ENCODE measurements at regions not wholly inside any gene's neighbourhood (a gene's known extent, or its start where the extent isn't known, plus 50 kb on each side); places are given as distances from the start of the nearest gene placed in this dataset.

DNA sequence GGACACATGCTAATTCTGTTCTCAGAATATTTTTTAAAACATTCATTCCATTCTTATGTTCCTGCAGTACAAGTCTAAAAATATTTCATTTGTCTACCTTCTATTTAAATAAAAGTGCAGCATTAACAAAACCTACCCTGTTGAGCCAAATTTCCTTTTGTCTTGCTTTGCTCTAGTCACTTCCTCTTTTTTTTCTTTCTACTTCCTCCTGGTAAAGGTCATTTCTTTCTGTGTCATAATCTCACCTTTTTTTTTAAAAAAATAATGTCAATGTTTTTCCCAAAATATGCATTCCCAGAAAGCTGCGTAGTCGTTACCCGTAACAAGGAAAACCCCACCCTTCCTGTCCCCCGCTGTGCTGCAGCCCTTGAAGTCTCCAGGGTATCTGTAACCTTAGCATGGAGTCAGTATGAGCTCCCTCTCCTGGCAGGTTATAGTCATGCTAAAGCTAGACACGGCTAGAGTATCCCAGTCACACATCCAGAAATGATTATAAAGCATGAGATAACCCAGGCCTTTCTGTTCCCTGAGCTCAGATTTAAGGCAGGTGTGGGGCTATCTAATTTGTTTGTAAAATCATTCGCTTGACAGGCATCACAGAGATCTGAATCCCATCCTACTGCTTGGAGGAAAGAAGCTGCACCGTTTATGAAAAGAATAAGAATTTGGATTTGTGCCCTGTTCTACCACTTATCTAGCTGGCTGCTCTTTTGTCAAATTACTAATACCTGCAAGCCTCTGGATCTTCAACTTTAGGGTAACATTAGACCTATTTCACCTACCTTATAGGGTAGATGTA is 51.1 kb upstream of the EED start:
- no peak for DNase-seq (ENCODE audit: low read depth in 4 of 4, low spot score in 3 of 4)

DNA sequence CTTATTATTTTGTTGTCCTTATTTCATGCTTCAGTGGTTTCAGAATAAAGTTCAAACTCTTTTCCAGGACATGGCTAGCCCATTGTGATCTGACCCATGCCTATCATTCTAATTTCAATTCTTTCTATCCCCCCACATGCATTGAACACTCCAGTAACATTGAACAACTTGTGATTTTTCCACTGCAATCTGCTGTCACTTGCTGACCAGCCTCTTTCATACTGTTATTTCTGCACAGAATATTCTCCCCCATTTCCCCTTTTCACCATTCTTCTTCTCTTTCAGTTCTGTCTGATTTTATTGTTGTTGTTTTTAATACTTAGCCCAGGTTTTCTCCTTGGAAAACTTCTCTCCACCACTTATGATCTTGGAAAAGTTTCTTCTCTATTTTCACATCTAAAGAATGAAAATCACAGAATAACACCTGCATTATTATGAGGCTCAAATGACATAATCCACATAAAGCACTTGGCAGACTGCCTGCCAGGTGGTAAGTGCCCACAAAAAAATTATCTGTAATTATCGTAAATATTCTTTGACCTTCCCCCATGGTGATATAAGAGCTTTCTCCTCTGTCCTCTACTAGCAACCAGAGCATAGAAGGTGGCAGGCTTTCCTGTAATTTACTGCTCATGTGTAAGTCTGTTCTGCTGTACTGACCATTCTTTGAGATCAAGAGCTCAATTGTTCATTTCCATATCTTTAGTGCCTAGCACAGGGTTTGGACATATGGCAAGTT is 51.9 kb upstream of the EED start:
- DNase-seq (ENCODE audit: low read depth in 4 of 4, low spot score in 3 of 4), result no peak

DNA sequence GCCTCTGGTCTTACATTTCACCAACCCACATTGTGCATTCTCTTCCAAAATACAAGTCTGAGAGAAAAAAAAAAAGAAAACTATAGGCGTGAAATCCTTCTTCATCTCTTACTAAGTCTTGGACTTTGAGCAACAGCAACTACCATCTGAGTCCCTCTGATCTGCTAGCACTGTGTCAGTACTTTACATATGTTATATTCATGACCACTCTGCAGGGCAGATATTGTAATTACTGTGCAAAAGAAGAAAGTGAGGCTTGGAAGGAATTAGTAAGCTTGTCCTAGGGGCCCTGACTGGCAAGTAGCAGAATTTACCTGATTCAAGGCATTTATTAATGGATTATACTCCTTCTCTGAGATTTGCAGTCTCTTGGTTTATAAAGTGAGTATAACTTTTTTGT is 52.7 kb upstream of the EED start:
- no peak for DNase-seq (ENCODE audit: low read depth in 4 of 4, low spot score in 3 of 4)

DNA sequence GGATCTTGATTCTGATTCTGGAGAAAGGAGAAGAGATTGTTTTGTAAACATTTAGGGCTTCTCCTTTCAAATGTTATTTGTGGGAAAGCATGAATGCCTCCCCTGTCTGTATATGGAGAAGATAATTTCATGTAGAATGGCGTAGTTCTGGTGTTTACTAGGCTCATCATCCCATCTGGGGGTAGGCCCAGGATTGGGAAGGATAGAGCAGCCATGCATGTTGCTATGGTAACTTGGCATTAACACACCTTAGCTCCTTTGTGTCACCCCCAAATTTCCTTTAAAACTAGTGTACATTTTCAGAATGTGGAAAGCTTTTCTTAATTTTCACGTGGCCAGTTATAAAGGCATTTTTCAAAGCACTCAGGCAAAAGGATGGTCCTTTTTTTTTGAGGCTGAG is 57.5 kb upstream of the EED start:
- no peak for DNase-seq (ENCODE audit: low read depth in 4 of 4, low spot score in 3 of 4)

DNA sequence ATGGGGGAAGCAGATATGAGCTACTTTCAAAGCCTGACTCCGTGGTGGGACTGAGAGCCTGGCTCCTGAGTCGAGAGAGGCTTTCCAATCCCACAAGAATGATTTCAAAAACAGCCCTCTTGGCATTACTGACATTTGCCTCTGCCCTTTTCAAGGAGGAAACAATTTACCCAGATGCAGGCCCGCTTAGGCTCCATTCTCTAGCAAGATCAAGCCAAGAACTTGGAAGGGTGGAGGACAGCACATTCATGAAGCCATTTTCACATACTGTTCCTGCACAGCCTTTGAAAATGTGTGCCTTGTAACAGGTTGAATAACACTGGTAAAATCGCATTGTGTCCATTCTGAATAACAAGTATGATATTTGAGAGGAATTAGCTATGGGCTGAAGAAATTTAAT is 58.2 kb upstream of the EED start:
- DNase-seq (ENCODE audit: low read depth in 4 of 4, low spot score in 3 of 4), result no peak

DNA sequence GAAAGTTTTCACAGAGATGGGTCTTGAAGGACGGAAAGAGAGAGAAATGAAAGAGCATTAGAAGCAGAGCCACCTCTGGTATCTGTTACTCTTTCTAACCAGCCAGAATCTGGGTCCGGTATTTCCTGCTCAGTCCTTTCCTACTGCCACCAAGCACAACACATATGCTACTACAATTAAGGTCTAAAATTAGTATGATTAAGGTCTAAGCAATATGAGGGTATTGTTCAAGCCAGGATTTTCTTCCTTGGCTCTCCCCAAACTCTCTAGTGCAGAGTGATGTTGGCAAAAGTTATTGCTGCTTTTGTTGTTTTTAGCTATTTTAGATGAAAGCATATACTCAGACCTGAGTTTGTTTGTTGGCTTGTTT is 59.2 kb upstream of the EED start:
- no peak for DNase-seq (ENCODE audit: low read depth in 4 of 4, low spot score in 3 of 4)

DNA sequence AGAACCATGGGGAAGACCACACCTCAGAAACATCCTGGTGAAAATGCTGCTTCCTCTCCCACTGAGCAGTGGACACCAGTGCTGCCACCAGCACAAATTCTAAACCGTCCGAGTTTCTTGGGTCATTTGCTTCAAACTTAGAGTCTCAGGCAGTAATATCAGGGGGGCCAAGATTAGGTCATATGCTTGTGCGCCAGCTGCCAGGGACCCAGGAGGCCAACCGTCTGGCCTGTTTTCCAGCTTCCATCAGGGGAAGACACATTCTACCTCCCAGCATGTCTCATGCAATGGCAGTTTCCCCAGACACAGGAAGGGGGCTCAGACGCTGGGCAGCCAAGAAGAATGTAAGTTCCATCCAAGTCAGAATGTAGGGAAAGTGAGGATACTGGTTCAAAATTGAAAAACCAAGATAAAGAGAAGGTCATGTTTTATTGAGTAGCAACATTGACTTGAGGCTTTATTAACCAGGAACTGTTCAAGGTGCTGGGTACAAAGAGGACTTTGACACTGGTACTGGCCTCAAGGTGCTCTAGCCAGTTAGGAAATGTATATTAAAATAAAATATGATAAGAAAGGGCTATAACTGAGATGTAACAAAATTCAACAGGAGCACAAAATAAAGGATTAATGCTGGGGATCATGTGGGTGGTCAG is 59.7 kb upstream of the EED start:
- DNase-seq (ENCODE audit: low read depth in 4 of 4, low spot score in 3 of 4), result no peak

DNA sequence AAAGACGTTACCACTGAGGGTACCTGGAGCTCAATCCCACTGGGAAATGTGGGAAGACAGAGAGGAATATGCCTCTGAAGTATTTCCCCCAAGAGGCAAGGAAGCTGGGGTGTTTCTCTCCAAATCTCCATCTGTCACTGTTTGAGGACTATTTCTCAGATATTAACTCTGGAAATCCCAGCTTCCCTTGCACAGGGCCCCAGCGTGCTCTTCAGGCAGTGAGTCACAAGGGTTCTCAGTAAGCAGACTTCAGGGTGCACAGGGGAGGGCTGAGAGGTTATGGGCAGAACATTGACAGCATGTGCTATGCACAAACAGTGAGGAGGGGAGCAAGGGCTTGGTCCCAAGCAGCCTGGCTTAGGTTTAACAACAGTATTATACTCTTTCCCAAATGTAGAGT is 60.9 kb upstream of the EED start:
- DNase-seq (ENCODE audit: low read depth in 4 of 4, low spot score in 3 of 4), result no peak

DNA sequence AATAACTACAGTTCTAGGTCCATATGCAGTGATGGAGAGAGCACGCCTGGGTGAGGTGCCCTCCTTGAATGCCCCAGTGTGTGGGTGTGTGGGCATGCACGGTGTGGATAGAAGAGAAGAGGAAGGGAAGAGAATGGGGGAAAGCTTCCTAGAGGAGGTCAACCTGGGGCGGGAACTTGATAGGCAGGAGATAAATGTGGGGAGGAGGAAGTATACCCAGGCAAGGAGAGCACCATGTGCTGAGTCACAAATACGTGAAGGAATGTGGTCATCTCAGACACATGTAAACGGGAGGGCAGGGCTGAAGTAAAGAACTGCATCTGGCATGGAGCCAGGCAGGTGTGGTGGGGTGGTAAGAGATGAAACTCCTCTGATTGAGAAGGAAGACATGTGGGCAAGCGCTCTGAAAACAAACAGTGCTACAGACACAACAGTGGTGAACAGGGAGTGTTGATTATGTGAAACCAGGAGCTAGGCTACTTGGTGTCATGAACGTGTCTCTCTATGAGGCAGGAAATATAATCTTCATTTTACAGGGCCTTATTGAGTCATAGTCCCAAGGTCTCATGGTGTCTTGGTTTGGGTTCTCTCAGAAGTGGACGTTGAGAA is 61.5 kb upstream of the EED start:
- DNase-seq (ENCODE audit: low read depth in 4 of 4, low spot score in 3 of 4), result no peak

DNA sequence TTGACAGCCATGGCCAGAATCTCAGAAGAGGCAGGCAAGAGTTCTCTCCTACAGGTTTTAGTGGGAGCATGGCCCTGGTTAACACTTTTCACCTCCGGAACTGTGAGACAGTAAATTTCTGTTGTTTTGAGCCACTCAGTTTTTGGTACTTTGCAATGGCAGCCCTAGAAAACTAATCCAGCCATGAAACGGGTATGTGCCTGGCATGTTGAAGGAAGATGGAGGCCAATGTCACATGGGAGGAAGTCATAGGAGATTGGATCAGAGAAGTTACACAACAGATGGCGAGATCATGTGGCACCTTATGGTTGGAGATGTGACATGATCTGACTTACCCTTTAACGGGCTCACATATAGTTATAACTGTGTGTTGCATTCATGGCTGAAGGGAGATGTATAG is 63.2 kb upstream of the EED start:
- no peak for DNase-seq (ENCODE audit: low read depth in 4 of 4, low spot score in 3 of 4)

DNA sequence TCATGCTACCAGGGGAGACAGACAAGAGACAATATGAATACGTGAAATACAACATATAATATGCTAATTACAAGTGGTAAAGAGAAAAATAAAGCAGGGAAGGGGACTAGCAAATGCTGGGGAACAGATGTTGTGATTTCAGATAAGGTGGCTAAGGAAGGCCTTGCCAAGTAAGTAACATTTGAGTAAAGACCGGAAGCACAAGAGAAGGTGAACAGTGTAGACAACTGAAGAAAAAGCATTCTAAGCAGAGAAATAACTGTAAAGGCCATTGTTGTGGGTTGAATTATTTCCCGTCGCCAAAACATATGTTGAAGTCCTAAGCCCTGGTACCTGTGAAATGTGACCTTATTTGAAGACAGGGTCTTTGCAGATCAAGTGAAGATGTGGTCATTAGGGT is 63.7 kb upstream of the EED start:
- no peak for DNase-seq (ENCODE audit: low read depth in 4 of 4, low spot score in 3 of 4)

DNA sequence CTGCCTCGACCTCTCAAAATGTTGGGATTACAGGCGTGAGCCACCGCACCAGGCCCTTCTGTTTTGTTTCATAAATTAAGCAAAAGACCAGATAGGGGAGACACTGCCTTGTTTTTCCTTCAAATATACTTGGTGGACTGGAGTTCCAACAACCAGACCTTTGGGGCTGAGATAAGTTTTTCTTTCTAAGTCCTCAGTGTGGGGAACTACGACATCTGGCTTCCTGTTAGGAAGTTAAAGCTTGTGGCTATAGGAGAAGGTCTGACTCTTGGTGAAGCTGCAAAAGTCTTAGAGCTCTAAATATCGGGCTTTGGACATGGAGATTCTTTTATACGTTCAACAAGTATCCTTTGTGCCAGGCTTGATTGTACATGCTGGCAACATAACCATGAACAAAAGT is 64.1 kb upstream of the EED start:
- DNase-seq (ENCODE audit: low read depth in 4 of 4, low spot score in 3 of 4), result no peak

DNA sequence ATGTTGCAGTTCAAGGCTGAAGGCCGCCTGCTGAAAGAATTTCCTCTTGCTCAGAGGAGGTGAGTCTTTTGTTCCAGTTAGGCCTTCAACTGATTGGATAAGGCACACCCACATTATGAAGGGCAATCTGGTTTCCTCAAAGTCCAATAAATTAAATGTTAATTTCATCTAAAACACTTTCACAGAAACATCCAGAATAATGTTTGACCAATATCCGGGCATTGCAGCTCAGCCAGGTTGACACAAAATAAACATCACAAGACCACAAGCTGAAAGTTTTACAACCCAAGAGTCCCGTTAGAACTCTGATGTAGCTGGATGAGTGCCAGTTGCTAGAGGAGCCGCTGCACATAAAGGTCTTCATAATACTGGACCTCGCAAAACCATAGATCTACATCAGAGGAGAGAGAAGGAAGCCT is 64.9 kb upstream of the EED start:
- DNase-seq (ENCODE audit: low read depth in 4 of 4, low spot score in 3 of 4), result no peak

DNA sequence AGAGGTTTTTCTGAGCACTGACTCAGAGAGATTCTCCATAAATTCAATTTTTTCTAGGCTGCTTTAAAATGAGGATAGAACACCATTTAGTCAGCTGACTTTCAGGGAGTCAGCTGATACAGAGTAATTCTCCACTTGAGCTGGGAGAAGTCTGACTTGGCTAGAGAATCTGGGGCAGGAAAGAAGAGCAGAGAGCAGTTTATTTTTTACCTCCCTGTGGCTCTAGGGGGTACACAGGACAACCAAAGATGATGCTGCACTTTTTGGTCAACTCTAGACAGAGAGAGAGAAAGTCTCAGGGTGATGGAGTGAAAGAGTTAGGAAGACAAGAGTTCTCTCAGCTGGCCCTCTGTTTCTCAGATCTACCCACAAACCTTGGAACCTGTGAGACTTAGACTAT is 67.3 kb upstream of the EED start:
- DNase-seq (ENCODE audit: low read depth in 4 of 4, low spot score in 3 of 4), result no peak

DNA sequence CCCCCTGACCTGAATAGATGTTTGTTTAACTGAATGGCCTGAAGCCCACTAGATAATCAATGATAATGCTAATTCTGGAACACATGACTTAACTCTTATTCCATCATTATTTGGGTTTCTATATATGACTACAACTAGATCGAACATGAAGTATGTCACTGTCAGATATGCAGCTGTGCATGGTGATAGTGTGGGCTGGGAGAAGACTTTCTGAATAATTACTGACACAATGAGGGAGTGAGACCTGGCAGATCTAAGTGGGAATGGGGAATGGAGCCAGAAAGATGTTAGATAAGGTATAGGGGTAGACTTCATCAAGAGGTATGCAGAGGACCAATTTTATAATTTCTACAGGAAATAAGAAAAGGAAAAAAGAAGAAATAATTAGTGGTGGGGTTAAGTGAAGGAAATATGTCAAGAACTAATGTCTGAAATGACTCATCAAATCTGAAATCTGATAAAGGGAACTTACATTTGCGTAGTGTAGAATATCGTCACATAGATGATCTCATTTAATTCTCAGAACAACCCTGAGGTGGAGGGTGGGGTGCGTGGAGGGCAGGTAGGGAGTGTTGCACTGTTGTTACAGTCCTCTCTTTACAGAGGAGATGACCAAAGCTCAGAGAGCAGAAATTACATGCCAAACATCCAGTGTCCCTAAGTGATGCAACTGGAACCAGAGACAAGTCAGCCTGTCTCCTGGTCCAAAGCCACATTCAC is 68.2 kb upstream of the EED start:
- no peak for DNase-seq (ENCODE audit: low read depth in 4 of 4, low spot score in 3 of 4)

DNA sequence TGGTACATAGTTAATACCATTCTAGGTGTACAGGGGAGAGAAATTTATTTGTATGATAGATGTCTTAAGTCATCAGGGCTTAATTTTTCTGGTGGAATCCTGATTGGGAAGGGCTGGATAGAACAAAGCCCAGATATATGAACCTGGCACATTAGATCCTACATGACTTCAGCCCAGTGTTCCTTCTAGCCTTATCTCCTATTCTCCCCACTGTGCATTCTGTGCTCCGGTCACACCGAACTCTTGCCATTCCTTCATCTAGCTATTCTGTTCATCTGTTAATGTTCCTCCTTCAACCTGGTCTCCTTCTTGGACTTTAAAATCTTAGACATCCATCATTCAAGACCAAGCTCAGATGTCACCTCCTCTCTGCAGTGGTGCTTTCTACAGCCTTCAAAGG is 68.9 kb upstream of the EED start:
- no peak for DNase-seq (ENCODE audit: low read depth in 4 of 4, low spot score in 3 of 4)

DNA sequence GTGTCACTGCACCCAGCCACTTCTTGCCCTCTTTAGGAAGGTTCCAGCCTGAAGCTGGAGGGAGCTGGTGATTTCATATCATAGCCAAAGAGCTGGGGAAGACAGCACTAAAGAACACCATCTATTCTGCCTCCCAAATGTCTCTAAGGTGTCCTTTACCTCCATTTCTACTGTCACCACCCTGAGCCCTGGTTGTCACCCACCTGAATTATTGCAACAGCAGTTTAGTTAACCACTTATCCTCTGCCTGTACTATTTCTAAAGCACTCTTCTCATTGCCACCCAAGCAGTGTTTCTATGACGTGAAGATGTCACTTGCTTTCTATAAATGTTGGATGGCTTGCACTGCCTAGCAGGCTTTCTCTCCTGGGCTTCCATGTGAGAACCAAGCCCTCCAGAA is 69.4 kb upstream of the EED start:
- no peak for DNase-seq (ENCODE audit: low read depth in 4 of 4, low spot score in 3 of 4)

DNA sequence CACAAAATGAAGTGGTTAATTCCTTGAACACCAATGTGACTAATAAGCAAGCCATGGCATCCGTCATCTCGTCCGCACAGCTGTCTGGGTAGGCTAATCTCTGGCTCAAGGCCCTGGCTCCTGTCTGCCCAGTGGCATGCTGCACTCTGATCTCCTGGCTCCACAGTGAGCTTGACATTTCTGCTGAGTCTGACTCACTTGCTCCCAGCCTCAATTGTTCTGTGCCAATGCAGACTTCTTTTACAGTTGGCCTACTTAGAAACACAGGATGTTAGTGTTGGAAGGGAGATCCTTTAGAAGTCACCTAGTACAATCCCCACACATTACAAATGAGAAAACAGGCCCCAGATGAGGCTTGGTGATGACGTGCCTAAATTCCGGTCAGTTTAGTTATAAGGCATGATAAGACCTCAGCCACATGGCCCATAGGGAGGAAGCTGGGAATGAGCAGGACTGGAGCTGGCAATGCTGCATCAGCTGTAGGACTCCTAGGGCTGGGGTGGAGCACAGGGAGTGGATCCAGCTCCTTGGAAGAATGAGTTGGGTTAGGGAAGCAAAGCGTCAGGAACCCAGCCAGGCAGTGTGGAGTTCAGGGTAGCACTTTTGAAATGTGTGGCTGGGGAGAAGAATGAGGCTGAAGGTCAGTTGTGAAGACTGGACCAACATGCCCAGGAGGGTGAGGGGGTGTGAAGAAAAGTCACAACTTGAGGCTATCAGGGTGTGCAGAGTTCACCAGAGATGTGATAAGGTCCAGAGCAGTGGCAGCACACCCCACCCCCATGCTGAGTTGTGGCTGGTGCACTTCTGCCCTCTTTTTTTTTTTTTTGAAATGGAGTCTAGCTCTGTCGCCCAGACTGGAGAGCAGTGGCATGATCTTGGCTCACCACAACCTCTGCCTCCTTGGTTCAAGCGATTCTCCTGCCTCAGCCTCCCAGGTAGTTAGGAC is 70.2 kb upstream of the EED start:
- DNase-seq (ENCODE audit: low read depth in 4 of 4, low spot score in 3 of 4), result no peak

DNA sequence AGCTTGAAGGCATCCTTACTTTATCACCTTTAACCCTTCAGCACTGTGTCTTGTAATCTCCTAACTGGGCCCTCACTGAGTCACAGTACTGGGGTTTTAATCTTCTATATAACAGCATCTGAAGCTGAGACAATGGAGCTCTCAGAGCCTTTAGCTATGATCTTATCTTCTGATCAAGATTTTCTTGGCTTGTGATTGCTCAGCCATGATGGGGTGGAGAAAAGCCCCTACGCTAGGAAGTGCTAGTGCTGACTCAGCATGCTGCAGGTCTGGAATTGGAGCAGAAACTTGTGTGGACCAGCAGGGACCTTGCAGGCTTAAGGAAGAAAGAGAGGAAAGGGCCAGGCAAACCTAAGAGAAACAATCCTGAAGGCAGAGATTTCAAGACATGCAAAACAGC is 71.7 kb upstream of the EED start:
- DNase-seq (ENCODE audit: low read depth in 4 of 4, low spot score in 3 of 4), result no peak

DNA sequence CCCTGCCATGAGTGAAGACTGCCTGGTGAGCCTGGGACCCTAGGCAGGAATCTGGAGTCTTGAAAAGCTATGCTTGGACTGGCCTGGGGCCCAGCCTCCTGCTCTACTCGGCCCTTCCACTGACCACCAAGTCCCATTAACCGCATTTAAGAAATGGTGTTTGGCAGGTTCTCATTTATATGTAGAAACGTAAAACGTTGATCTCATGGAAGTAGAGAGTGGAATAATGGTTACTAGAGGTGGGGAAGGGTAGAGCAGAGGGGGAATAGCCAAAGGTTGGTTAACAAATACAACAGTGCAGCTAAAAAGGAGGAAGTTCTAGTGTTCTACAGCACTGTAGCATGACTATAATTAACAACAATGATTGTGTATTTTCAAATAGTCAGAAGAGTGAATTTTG is 72.9 kb upstream of the EED start:
- no peak for DNase-seq (ENCODE audit: low read depth in 4 of 4, low spot score in 3 of 4)
